GM12873 (cell line): ENCODE measurements at regions not wholly inside any gene's neighbourhood (a gene's known extent, or its start where the extent isn't known, plus 50 kb on each side); places are given as distances from the start of the nearest gene placed in this dataset.

Experiments
- TF ChIP-seq, protein P1 (sequence below): IDR thresholded peaks from 2 replicates; pipeline ENCODE4 v1.5.1; 2012; ENCODE audit warnings: low read depth, mild to moderate bottlenecking, moderate library complexity, low read length, control low read depth; ENCODE audit not compliant: insufficient read depth; ENCODE audit errors: missing control alignments

GRCh38 chr19:30305346-30306060, 66.7 kb upstream of the ZNF536 start:
- TF ChIP-seq, protein P1, sequence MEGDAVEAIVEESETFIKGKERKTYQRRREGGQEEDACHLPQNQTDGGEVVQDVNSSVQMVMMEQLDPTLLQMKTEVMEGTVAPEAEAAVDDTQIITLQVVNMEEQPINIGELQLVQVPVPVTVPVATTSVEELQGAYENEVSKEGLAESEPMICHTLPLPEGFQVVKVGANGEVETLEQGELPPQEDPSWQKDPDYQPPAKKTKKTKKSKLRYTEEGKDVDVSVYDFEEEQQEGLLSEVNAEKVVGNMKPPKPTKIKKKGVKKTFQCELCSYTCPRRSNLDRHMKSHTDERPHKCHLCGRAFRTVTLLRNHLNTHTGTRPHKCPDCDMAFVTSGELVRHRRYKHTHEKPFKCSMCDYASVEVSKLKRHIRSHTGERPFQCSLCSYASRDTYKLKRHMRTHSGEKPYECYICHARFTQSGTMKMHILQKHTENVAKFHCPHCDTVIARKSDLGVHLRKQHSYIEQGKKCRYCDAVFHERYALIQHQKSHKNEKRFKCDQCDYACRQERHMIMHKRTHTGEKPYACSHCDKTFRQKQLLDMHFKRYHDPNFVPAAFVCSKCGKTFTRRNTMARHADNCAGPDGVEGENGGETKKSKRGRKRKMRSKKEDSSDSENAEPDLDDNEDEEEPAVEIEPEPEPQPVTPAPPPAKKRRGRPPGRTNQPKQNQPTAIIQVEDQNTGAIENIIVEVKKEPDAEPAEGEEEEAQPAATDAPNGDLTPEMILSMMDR: no peak

DNA sequence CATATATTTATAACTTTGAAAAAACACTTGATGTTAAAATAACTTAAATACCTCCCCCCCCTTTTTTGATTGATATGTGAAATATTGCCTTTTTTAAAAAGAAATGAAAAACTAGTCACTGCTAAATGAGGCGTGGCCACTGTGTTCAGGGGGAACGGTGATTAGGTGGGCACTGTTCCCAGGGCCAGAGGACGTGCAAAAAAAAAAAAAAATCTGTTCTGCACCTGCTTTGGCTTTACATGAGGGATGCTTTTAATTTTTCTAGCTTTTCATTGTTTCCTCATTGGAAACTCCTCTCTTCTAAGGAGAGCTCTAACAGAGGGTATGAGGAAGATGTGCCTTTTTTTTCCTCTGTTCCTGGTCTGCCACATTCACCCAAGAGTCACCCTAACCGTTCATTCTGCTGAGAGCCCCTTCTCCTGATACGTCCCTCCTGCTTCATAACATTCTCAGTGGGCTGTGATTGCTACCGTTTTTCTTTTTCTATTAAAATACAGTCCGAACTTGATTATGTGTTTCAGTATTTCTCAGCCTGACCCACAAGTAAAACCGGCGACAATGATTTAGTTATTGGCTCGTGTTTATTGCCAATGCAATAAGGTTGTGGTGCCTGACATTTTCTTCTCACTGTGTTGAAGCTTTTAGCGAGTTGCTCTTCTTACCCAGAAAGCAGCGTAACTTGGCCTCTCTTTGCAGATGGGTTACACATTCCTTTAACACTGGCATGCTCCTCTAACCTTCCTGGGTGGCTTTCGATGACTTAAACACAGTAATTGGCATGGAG, 64.8 kb upstream of the ZNF536 start:
- TF ChIP-seq, protein P1: no peak

DNA sequence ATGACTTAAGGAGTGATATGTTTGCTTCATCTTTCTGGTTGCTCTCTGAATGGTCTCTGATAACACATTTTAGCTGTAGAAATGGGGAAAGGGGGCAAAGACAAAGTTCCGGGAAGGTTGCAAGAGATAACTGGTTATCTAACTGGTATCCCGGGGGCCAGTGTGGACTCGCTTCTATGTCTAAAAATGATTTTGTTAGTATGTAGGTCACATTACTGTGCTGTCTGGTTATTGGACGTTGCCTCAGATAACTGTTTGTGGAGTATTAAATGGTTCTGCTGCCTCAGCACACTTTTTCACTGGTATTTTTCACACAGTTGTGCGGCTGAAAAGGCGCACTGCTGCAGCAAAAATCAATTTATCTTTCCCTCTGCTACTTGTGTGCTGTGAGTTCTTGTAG, 63.0 kb upstream of the ZNF536 start:
- TF ChIP-seq, protein P1: no peak

GRCh38 chr19:30309905-30310601, 62.1 kb upstream of the ZNF536 start:
- TF ChIP-seq, protein P1: no peak

GRCh38 chr19:30310602-30311263, 61.5 kb upstream of the ZNF536 start:
- TF ChIP-seq, protein P1: no peak

DNA sequence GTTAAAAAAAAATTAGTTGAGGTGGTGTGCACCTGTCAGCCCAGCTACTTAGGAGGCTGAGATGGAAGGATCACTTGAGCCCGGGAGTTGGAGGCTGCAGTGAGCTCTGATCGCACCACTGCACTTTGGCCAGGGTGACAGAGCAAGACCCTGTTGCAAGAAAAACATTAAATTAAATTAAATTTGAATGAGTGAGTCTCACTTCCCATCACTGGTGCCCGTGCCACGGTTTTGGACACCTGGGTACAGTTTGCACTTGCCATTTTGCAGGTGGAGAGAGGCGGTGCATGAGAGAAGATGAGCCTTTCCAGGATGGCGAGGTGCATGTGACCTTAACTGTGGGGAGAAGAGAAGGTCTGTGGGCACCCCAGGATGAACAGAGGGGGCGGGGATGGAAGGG, 60.3 kb upstream of the ZNF536 start:
- TF ChIP-seq, protein P1: no peak
